A549 (cell line): ENCODE measurements at regions not wholly inside any gene's neighbourhood (a gene's known extent, or its start where the extent isn't known, plus 50 kb on each side); places are given as distances from the start of the nearest gene placed in this dataset.

Experiments used
- CEBPB ChIP-seq, 2 experiments: fragments of >200 bp in 1 of 2; sonication (Bioruptor Twin) in 1 of 2; formaldehyde crosslinking in 1 of 2; IDR thresholded peaks; 2 replicates each; pipeline ENCODE4 v1.6.1; 2012 to 2016
- CHD2 ChIP-seq: fragments of 150-350 bp; IDR thresholded peaks from 2 replicates; pipeline ENCODE4 v1.6.1; 2014; ENCODE audit warnings: low read length; ENCODE audit not compliant: partially characterized antibody
- CTCF ChIP-seq: fragments of >200 bp; sonication (Bioruptor Twin); formaldehyde crosslinking; IDR thresholded peaks from 3 replicates; pipeline ENCODE4 v1.5.1; 2016
- FOSL2 ChIP-seq, 2 experiments: fragments of 450-650 bp in 1 of 2; fragments of >200 bp in 1 of 2; sonication (Bioruptor Twin) in 1 of 2; formaldehyde crosslinking; IDR thresholded peaks; 2 replicates each; pipeline versions ENCODE4 v1.5.0 to v1.6.1; 2016 to 2020; ENCODE audit warnings: mild to moderate bottlenecking in 1 of 2, moderate library complexity in 1 of 2
- HDAC2 ChIP-seq: fragments of 200-600 bp; sonication (generic); IDR thresholded peaks from 2 replicates; pipeline ENCODE4 v1.6.1; 2016
- JUNB ChIP-seq: fragments of >200 bp; sonication (Bioruptor Twin); formaldehyde crosslinking; IDR thresholded peaks from 2 replicates; pipeline ENCODE4 v1.6.1; 2016
- MAX ChIP-seq: IDR thresholded peaks from 2 replicates; pipeline ENCODE4 v1.6.1; 2012
- MYC ChIP-seq: IDR thresholded peaks from 2 replicates; pipeline ENCODE4 v1.6.1; 2012; ENCODE audit warnings: mild to moderate bottlenecking, inconsistent platforms, low read length, improper control_type of control experiment, borderline replicate concordance
- POLR2A ChIP-seq: IDR thresholded peaks from 2 replicates; pipeline ENCODE4 v1.6.1; 2012; ENCODE audit warnings: mild to moderate bottlenecking, low read length
- SMC3 ChIP-seq: fragments of >200 bp; sonication (Bioruptor Twin); formaldehyde crosslinking; IDR thresholded peaks from 3 replicates; pipeline ENCODE4 v1.6.1; 2018; ENCODE audit warnings: inconsistent platforms
- TF ChIP-seq, protein P1 (sequence below): fragments of 250-450 bp; sonication (Bioruptor Pico); IDR thresholded peaks from 2 replicates; pipeline ENCODE4 v1.5.0; 2021; ENCODE audit warnings: mild to moderate bottlenecking, moderate library complexity, borderline replicate concordance

DNA sequence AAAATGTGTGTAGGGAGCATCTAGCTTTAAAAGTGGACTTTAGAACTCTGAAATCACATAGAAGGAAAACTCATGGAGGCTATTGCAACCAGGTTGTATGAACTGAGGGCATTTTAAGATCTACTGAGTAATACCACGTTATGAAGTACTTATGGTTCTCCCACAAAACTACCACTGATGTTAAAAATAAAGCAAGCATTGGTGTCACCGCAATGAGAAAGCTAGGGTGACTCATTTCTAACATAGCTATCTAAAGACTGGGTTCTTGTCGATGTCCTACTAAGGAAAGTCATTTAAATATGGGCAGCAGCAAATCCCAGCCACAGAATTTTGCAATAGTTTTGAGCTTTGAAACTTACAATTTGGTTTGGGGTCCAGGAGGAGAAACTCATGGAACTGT is 584.8 kb downstream of the DIPK2A start:
- TF ChIP-seq HDAC2 (no peak), CTCF (no peak), MYC (no peak), SMC3 (no peak), JUNB (no peak), CHD2 (no peak), MAX (no peak), CEBPB (IDR thresholded peaks at IDR 0.05) (no peak), FOSL2 (IDR thresholded peaks at IDR 0.05) (no peak), FOSL2 (CRISPR knock-in tag; IDR thresholded peaks at IDR 0.05) (no peak), POLR2A (no peak)
- TF ChIP-seq, protein P1, sequence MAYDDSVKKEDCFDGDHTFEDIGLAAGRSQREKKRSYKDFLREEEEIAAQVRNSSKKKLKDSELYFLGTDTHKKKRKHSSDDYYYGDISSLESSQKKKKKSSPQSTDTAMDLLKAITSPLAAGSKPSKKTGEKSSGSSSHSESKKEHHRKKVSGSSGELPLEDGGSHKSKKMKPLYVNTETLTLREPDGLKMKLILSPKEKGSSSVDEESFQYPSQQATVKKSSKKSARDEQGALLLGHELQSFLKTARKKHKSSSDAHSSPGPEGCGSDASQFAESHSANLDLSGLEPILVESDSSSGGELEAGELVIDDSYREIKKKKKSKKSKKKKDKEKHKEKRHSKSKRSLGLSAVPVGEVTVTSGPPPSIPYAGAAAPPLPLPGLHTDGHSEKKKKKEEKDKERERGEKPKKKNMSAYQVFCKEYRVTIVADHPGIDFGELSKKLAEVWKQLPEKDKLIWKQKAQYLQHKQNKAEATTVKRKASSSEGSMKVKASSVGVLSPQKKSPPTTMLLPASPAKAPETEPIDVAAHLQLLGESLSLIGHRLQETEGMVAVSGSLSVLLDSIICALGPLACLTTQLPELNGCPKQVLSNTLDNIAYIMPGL (CRISPR knock-in tag), result no peak
